ENCODE measurements at regions not wholly inside any gene's neighbourhood (a gene's known extent, or its start where the extent isn't known, plus 50 kb on each side); places are given as distances from the start of the nearest gene placed in this dataset.

DNA sequence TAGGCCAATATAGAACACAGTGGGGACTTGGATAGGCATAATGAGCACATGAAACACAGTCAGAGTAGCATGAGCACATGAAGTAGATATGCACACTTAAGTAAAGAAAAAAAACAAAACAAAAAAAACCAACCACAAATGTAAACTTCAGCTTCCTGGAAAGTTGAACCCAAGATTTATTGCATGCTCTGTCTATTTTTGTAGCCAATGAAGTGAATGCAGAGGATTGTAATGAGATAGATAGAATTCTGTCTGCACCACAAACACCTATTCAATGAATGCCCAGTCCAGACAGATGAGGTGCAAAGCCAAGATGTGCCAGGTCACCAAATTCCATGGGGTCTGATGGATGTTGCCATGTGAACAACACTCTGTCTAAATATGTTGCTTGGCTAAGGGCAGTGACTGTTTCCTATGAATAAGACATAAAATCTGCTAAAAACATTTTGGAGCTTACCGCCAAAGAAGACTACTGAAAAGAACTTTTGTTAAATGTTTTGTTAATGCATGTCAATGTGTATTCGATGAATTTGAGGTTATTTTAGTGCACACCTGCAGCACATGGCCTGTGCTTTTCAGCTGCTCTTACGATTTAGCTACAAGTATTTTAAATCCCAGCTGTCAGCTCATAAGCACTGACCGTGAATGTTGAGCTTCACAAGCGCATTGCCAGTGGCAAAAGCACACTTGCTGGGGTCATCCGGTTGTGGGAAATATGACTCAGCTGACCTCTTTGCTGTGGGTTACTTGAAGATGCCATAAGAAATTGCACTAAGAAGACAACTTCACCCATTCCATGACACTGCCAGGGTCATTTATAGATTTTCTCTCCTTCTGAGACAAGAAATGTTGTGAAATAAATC, 374.8 kb upstream of the GNPDA2 start:
- no peak overlapping the region for H3K4me3 ChIP-seq (replicated peaks in 1 of 3; ENCODE audit: insufficient read depth in 1 of 3, low read depth in 1 of 3, low read length in 3 of 3)
- DNase-seq (ENCODE audit: low read depth, low spot score): no peak
- dilution Hi-C loops (cut with MboI; ENCODE audit: extremely low pct_ligation_motif_present, low sequenced_read_pairs) (no loop called here), intact Hi-C loops (cut with micrococcal nuclease) (no loop called here)
- ChIA-PET POLR2A (no interaction called here), CTCF (no interaction called here)
- H2AFZ ChIP-seq (ENCODE audit: low read depth, low read length): no peak overlapping the region
- H3K4me2 ChIP-seq (ENCODE audit: insufficient read depth, low read length): no peak overlapping the region
- H3K36me3 ChIP-seq (ENCODE audit: control insufficient read depth in 2 of 2, extremely low read depth in 1 of 2, insufficient read depth in 2 of 2, low read length in 2 of 2): no peaks in the 10 kb centered on the region
- no peaks in the 10 kb centered on the region for H3K27me3 ChIP-seq (ENCODE audit: control insufficient read depth in 2 of 2, insufficient read depth in 2 of 2, low read length in 2 of 2)
- no TSS peak for BruUV-seq (replicated peaks)
- no peaks in the 10 kb centered on the region for H4K20me1 ChIP-seq (replicated peaks; ENCODE audit: control insufficient read depth, extremely low read depth, insufficient read depth, low read length)
- no peaks in the 10 kb centered on the region for H3K4me1 ChIP-seq (ENCODE audit: control insufficient read depth, extremely low read depth, insufficient read depth, low read length)
- FAIRE-seq: no peak
- peaks cover 5% of the 10 kb centered on the region for H3K9me3 ChIP-seq (replicated peaks; ENCODE audit: control insufficient read depth, insufficient read depth, low read length)
- H3K9ac ChIP-seq (replicated peaks; ENCODE audit: extremely low read depth, insufficient read depth, low read length): no peak overlapping the region
- H3K27ac ChIP-seq (ENCODE audit: insufficient read depth, low read depth, low read length): no peak overlapping the region
- H3K9me1 ChIP-seq (replicated peaks; ENCODE audit: control insufficient read depth, extremely low read depth, insufficient read depth, low read length): no peaks in the 10 kb centered on the region
- no peak for TF ChIP-seq POLR2AphosphoS5 (IDR thresholded peaks at IDR 0.05; ENCODE audit: insufficient read depth, low read depth, low read length)
- no peak for TF ChIP-seq GATA2 (IDR thresholded peaks at IDR 0.05; ENCODE audit: insufficient read depth, insufficient read length, low read depth, low read length)
- TF ChIP-seq, protein P1, sequence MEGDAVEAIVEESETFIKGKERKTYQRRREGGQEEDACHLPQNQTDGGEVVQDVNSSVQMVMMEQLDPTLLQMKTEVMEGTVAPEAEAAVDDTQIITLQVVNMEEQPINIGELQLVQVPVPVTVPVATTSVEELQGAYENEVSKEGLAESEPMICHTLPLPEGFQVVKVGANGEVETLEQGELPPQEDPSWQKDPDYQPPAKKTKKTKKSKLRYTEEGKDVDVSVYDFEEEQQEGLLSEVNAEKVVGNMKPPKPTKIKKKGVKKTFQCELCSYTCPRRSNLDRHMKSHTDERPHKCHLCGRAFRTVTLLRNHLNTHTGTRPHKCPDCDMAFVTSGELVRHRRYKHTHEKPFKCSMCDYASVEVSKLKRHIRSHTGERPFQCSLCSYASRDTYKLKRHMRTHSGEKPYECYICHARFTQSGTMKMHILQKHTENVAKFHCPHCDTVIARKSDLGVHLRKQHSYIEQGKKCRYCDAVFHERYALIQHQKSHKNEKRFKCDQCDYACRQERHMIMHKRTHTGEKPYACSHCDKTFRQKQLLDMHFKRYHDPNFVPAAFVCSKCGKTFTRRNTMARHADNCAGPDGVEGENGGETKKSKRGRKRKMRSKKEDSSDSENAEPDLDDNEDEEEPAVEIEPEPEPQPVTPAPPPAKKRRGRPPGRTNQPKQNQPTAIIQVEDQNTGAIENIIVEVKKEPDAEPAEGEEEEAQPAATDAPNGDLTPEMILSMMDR (IDR thresholded peaks at IDR 0.05; ENCODE audit: extremely low read depth in 1 of 2, insufficient read depth in 1 of 2, low read depth in 1 of 2, low read length in 2 of 2): no peak
- TF ChIP-seq FOS (IDR thresholded peaks at IDR 0.05; ENCODE audit: borderline replicate concordance, insufficient read depth, low read length): no peak
- no peak for TF ChIP-seq POLR2A (IDR thresholded peaks at IDR 0.05; ENCODE audit: low read depth, low read length)
- no peak for TF ChIP-seq JUN (IDR thresholded peaks at IDR 0.05; ENCODE audit: borderline replicate concordance, insufficient read depth, insufficient read length, low read depth)
- no peak for TF ChIP-seq EZH2 (IDR thresholded peaks at IDR 0.05; ENCODE audit: borderline replicate concordance, low read depth, low read length, severe bottlenecking)
- no peak for TF ChIP-seq MYC (IDR thresholded peaks at IDR 0.05; ENCODE audit: low read depth, low read length)
- TF ChIP-seq, protein P2, sequence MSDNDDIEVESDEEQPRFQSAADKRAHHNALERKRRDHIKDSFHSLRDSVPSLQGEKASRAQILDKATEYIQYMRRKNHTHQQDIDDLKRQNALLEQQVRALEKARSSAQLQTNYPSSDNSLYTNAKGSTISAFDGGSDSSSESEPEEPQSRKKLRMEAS (IDR thresholded peaks at IDR 0.05; ENCODE audit: insufficient read depth, insufficient read length): no peak
- H3K79me2 ChIP-seq (ENCODE audit: control insufficient read depth, insufficient read depth, low read length): no peaks in the 10 kb centered on the region

Data from endothelial cell of umbilical vein (primary cell).